ENCODE measurements at regions not wholly inside any gene's neighbourhood (a gene's known extent, or its start where the extent isn't known, plus 50 kb on each side); places are given as distances from the start of the nearest gene placed in this dataset.
"Not testable (repeated sequence)": the region's sequence is repeated elsewhere in the genome, so short reads cannot be mapped to it uniquely, and the experiment has no call there.

- intact Hi-C loops (cut with micrococcal nuclease), result no loop called here
- H3K4me3 Mint-ChIP-seq, result no peak overlapping the region
- no peak overlapping the region for H3K27ac Mint-ChIP-seq
- no peaks in the 10 kb centered on the region for H3K4me1 Mint-ChIP-seq (ENCODE audit: low read depth)
- no peaks in the 10 kb centered on the region for H3K36me3 Mint-ChIP-seq (ENCODE audit: low read depth)
- peaks cover 5% of the 10 kb centered on the region for H3K9me3 Mint-ChIP-seq
- CTCF ChIA-PET, result no interaction called here
- no peaks in the 10 kb centered on the region for H3K27me3 Mint-ChIP-seq (ENCODE audit: low read depth)
- no peak for DNase-seq
Observed at GRCh38 chr13:90321281-90321931, 1026.1 kb upstream of the MIR17HG start.

GRCh38 chr13:90329641-90330040, 1017.8 kb upstream of the MIR17HG start:
- no peak overlapping the region for H3K27ac Mint-ChIP-seq
- no peaks in the 10 kb centered on the region for H3K9me3 Mint-ChIP-seq
- H3K4me1 Mint-ChIP-seq (ENCODE audit: low read depth), result no peaks in the 10 kb centered on the region
- CTCF ChIA-PET, result no interaction called here
- H3K4me3 Mint-ChIP-seq, result no peak overlapping the region
- DNase-seq, result no peak
- intact Hi-C loops (cut with micrococcal nuclease), result no loop called here
- H3K27me3 Mint-ChIP-seq (ENCODE audit: low read depth), result no peaks in the 10 kb centered on the region
- H3K36me3 Mint-ChIP-seq (ENCODE audit: low read depth), result no peaks in the 10 kb centered on the region

GRCh38 chr13:90331974-90332373, 1015.5 kb upstream of the MIR17HG start:
- Mint-ChIP-seq H3K4me3 (no peak overlapping the region), H3K4me1 (ENCODE audit: low read depth) (no peaks in the 10 kb centered on the region), H3K36me3 (ENCODE audit: low read depth) (no peaks in the 10 kb centered on the region), H3K27ac (no peak overlapping the region), H3K27me3 (ENCODE audit: low read depth) (no peaks in the 10 kb centered on the region), H3K9me3 (peaks cover 2% of the 10 kb centered on the region)
- intact Hi-C loops (cut with micrococcal nuclease), result no loop called here
- CTCF ChIA-PET, result no interaction called here
- DNase-seq, result no peak

- H3K4me3 Mint-ChIP-seq, result no peak overlapping the region
- no peak overlapping the region for H3K27ac Mint-ChIP-seq
- H3K4me1 Mint-ChIP-seq (ENCODE audit: low read depth), result no peaks in the 10 kb centered on the region
- CTCF ChIA-PET, result no interaction called here
- no peaks in the 10 kb centered on the region for H3K36me3 Mint-ChIP-seq (ENCODE audit: low read depth)
- peaks cover 12% of the 10 kb centered on the region for H3K9me3 Mint-ChIP-seq
- H3K27me3 Mint-ChIP-seq (ENCODE audit: low read depth), result no peaks in the 10 kb centered on the region
- DNase-seq, result no peak
- intact Hi-C loops (cut with micrococcal nuclease), result no loop called here
Observed at GRCh38 chr13:90336507-90336906, 1011.0 kb upstream of the MIR17HG start.

GRCh38 chr13:90341348-90341747, 1006.1 kb upstream of the MIR17HG start:
- H3K36me3 Mint-ChIP-seq (ENCODE audit: low read depth); H3K27ac Mint-ChIP-seq; intact Hi-C loops (cut with micrococcal nuclease); H3K4me3 Mint-ChIP-seq; DNase-seq; CTCF ChIA-PET; H3K27me3 Mint-ChIP-seq (ENCODE audit: low read depth); H3K4me1 Mint-ChIP-seq (ENCODE audit: low read depth): not testable (repeated sequence)
- H3K9me3 Mint-ChIP-seq, result peaks cover 16% of the 10 kb centered on the region

- DNase-seq; intact Hi-C loops (cut with micrococcal nuclease); H3K27me3 Mint-ChIP-seq (ENCODE audit: low read depth); H3K4me1 Mint-ChIP-seq (ENCODE audit: low read depth); H3K9me3 Mint-ChIP-seq; H3K36me3 Mint-ChIP-seq (ENCODE audit: low read depth); H3K27ac Mint-ChIP-seq; H3K4me3 Mint-ChIP-seq; CTCF ChIA-PET: not testable (repeated sequence)
Observed at GRCh38 chr13:90348477-90349136, 998.9 kb upstream of the MIR17HG start.

GRCh38 chr13:90352763-90353162, 994.7 kb upstream of the MIR17HG start:
- intact Hi-C loops (cut with micrococcal nuclease), result no loop called here
- no peak for DNase-seq
- CTCF ChIA-PET, result no interaction called here
- Mint-ChIP-seq H3K9me3 (peaks cover 2% of the 10 kb centered on the region), H3K27me3 (ENCODE audit: low read depth) (no peaks in the 10 kb centered on the region), H3K4me3 (no peak overlapping the region), H3K36me3 (ENCODE audit: low read depth) (no peaks in the 10 kb centered on the region), H3K27ac (no peak overlapping the region), H3K4me1 (ENCODE audit: low read depth) (no peaks in the 10 kb centered on the region)

- Mint-ChIP-seq H3K4me1 (ENCODE audit: low read depth) (no peaks in the 10 kb centered on the region), H3K4me3 (no peak overlapping the region), H3K27ac (no peak overlapping the region), H3K36me3 (ENCODE audit: low read depth) (no peaks in the 10 kb centered on the region), H3K9me3 (peaks cover 7% of the 10 kb centered on the region), H3K27me3 (ENCODE audit: low read depth) (no peaks in the 10 kb centered on the region)
- intact Hi-C loops (cut with micrococcal nuclease), result no loop called here
- CTCF ChIA-PET, result no interaction called here
- DNase-seq, result no peak
Observed at GRCh38 chr13:90355162-90355751, 992.2 kb upstream of the MIR17HG start.

GRCh38 chr13:90360785-90361184, 986.7 kb upstream of the MIR17HG start:
- intact Hi-C loops (cut with micrococcal nuclease), result no loop called here
- Mint-ChIP-seq H3K4me3 (no peak overlapping the region), H3K36me3 (ENCODE audit: low read depth) (no peaks in the 10 kb centered on the region), H3K27me3 (ENCODE audit: low read depth) (no peaks in the 10 kb centered on the region), H3K9me3 (peaks cover 13% of the 10 kb centered on the region), H3K27ac (no peak overlapping the region), H3K4me1 (ENCODE audit: low read depth) (no peaks in the 10 kb centered on the region)
- no peak for DNase-seq
- CTCF ChIA-PET, result no interaction called here

- Mint-ChIP-seq H3K4me1 (ENCODE audit: low read depth) (no peaks in the 10 kb centered on the region), H3K27me3 (ENCODE audit: low read depth) (no peaks in the 10 kb centered on the region), H3K36me3 (ENCODE audit: low read depth) (no peaks in the 10 kb centered on the region), H3K27ac (no peak overlapping the region), H3K9me3 (peaks cover 12% of the 10 kb centered on the region), H3K4me3 (no peak overlapping the region)
- CTCF ChIA-PET, result interaction anchor here (0.6 kb wide), 1 partner anchor 477 kb away, joined by 3 read pairs; no protein-coding TSS in a partner anchor
- no peak for DNase-seq
- intact Hi-C loops (cut with micrococcal nuclease), result no loop called here
Observed at GRCh38 chr13:90362707-90363106, 984.8 kb upstream of the MIR17HG start.

GRCh38 chr13:90365130-90365529, 982.4 kb upstream of the MIR17HG start:
- H3K4me1 Mint-ChIP-seq (ENCODE audit: low read depth), result no peaks in the 10 kb centered on the region
- no peak overlapping the region for H3K27ac Mint-ChIP-seq
- H3K27me3 Mint-ChIP-seq (ENCODE audit: low read depth), result no peaks in the 10 kb centered on the region
- H3K9me3 Mint-ChIP-seq, result peaks cover 7% of the 10 kb centered on the region
- CTCF ChIA-PET, result no interaction called here
- H3K4me3 Mint-ChIP-seq, result no peak overlapping the region
- H3K36me3 Mint-ChIP-seq (ENCODE audit: low read depth), result no peaks in the 10 kb centered on the region
- intact Hi-C loops (cut with micrococcal nuclease), result no loop called here
- DNase-seq, result no peak

GRCh38 chr13:90374168-90374567, 973.3 kb upstream of the MIR17HG start:
- Mint-ChIP-seq H3K9me3 (peaks cover 5% of the 10 kb centered on the region), H3K27me3 (ENCODE audit: low read depth) (no peaks in the 10 kb centered on the region), H3K4me1 (ENCODE audit: low read depth) (no peaks in the 10 kb centered on the region), H3K27ac (no peak overlapping the region), H3K36me3 (ENCODE audit: low read depth) (no peaks in the 10 kb centered on the region), H3K4me3 (no peak overlapping the region)
- CTCF ChIA-PET, result no interaction called here
- intact Hi-C loops (cut with micrococcal nuclease), result no loop called here
- no peak for DNase-seq

- DNase-seq, result no peak
- Mint-ChIP-seq H3K4me1 (ENCODE audit: low read depth) (no peaks in the 10 kb centered on the region), H3K9me3 (peaks cover 6% of the 10 kb centered on the region), H3K27ac (no peak overlapping the region), H3K27me3 (ENCODE audit: low read depth) (no peaks in the 10 kb centered on the region), H3K4me3 (no peak overlapping the region), H3K36me3 (ENCODE audit: low read depth) (no peaks in the 10 kb centered on the region)
- intact Hi-C loops (cut with micrococcal nuclease), result no loop called here
- CTCF ChIA-PET, result no interaction called here
Observed at GRCh38 chr13:90375851-90376250, 971.6 kb upstream of the MIR17HG start.

Measured in activated naive CD4-positive, alpha-beta T cell treated with anti-CD3 and anti-CD28 coated beads for 36 hours (primary cell).